HEK293 (cell line): ENCODE measurements at regions not wholly inside any gene's neighbourhood (a gene's known extent, or its start where the extent isn't known, plus 50 kb on each side); places are given as distances from the start of the nearest gene placed in this dataset.

ENCODE experiments used
- CTCF ChIA-PET: fragments of 350-600 bp; formaldehyde crosslinking; extraction: SDS; loops from one replicate; lab custom pipeline; 2021; ENCODE audit warnings: antibody characterized with exemption; lab: Yijun Ruan, JAX
- POLR2A ChIA-PET: fragments of 300-600 bp; formaldehyde crosslinking; extraction: SDS; loops from one replicate; lab custom pipeline; 2020; ENCODE audit warnings: antibody characterized with exemption, inconsistent platforms; lab: Yijun Ruan, JAX
- H3K27ac ChIP-seq: fragments of 200-500 bp; sonication (Bioruptor generic); 2 replicates; pipeline ENCODE4 v1.5.1; 2014; ENCODE audit warnings: low read depth, low read length, control low read depth, inconsistent platforms; ENCODE audit errors: extremely low read depth
- H3K36me3 ChIP-seq, 2 experiments: fragments of 200-500 bp in 1 of 2; sonication (Bioruptor generic) in 1 of 2; 1 replicate in 1 of 2; 2 replicates in 1 of 2; pipeline ENCODE4 v1.5.1; 2014 to 2017; ENCODE audit warnings: inconsistent platforms in 2 of 2, low read length in 2 of 2; ENCODE audit not compliant: control insufficient read depth in 2 of 2, insufficient read depth in 1 of 2
- H3K4me1 ChIP-seq: fragments of 200-500 bp; sonication (Bioruptor generic); 2 replicates; pipeline ENCODE4 v1.5.1; 2014; ENCODE audit warnings: mild to moderate bottlenecking, low read length, inconsistent platforms; ENCODE audit not compliant: control insufficient read depth, insufficient read depth
- H3K4me3 ChIP-seq: 2 replicates; pipeline ENCODE4 v1.5.1; 2011; ENCODE audit warnings: low read depth, mild to moderate bottlenecking, control low read depth, low read length, moderate library complexity
- H3K9me3 ChIP-seq: fragments of 200-500 bp; sonication (Bioruptor generic); 2 replicates; pipeline ENCODE4 v1.5.1; 2014; ENCODE audit warnings: low read depth, low read length, inconsistent platforms; ENCODE audit not compliant: control insufficient read depth, insufficient read depth
- HOXA7 ChIP-seq: sonication (generic); formaldehyde crosslinking; IDR thresholded peaks from 2 replicates; pipeline ENCODE4 v1.8.1; 2022; ENCODE audit warnings: missing genetic modification reagents, borderline replicate concordance
- KLF1 ChIP-seq: fragments of 450-650 bp; formaldehyde crosslinking; IDR thresholded peaks from 2 replicates; pipeline ENCODE4 v1.5.1; 2016; ENCODE audit warnings: missing biosample characterization, missing genetic modification characterization
- SETDB1 ChIP-seq: IDR thresholded peaks from one replicate; pipeline ENCODE4 v1.6.1; 2017; ENCODE audit warnings: mild to moderate bottlenecking, low read length, moderate library complexity, mixed read lengths; ENCODE audit not compliant: insufficient read length
- ZNF133 ChIP-seq: fragments of 450-650 bp; formaldehyde crosslinking; IDR thresholded peaks from 2 replicates; pipeline ENCODE4 v1.5.1; 2016; ENCODE audit warnings: missing biosample characterization, missing genetic modification characterization
- ZNF140 ChIP-seq: fragments of 450-650 bp; formaldehyde crosslinking; IDR thresholded peaks from 2 replicates; pipeline ENCODE4 v1.5.1; 2016; ENCODE audit warnings: missing biosample characterization, missing genetic modification characterization
- ZNF292 ChIP-seq: fragments of 450-650 bp; formaldehyde crosslinking; IDR thresholded peaks from 2 replicates; pipeline ENCODE4 v1.5.1; 2016; ENCODE audit warnings: low read depth, missing biosample characterization, missing genetic modification characterization, borderline replicate concordance
- ZNF350 ChIP-seq: fragments of 450-650 bp; formaldehyde crosslinking; IDR thresholded peaks from 2 replicates; pipeline ENCODE4 v1.5.0; 2017; ENCODE audit warnings: missing biosample characterization, mild to moderate bottlenecking, missing genetic modification characterization
- ZNF610 ChIP-seq: fragments of 450-650 bp; formaldehyde crosslinking; IDR thresholded peaks from 2 replicates; pipeline ENCODE4 v1.5.1; 2016; ENCODE audit warnings: missing biosample characterization, missing genetic modification characterization, borderline replicate concordance
- ZNF658 ChIP-seq: fragments of 450-650 bp; formaldehyde crosslinking; IDR thresholded peaks from 2 replicates; pipeline ENCODE4; 2016; ENCODE audit warnings: missing biosample characterization, missing genetic modification characterization
- ZNF785 ChIP-seq: fragments of 450-650 bp; formaldehyde crosslinking; IDR thresholded peaks from 2 replicates; pipeline ENCODE4 v1.5.1; 2016; ENCODE audit warnings: missing biosample characterization, missing genetic modification characterization
- ZSCAN23 ChIP-seq: fragments of 450-650 bp; formaldehyde crosslinking; IDR thresholded peaks from 2 replicates; pipeline ENCODE4 v1.5.1; 2016; ENCODE audit warnings: missing biosample characterization, missing genetic modification characterization
- ZSCAN30 ChIP-seq: fragments of 450-650 bp; IDR thresholded peaks from 2 replicates; pipeline ENCODE4 v1.5.1; 2018; ENCODE audit warnings: missing biosample characterization, mild to moderate bottlenecking, missing genetic modification characterization, moderate library complexity
- TF ChIP-seq, protein P1 (sequence below): fragments of 450-650 bp; formaldehyde crosslinking; IDR thresholded peaks from 2 replicates; pipeline ENCODE4 v1.5.1; 2016; ENCODE audit warnings: missing biosample characterization, missing genetic modification characterization
- TF ChIP-seq, protein P2 (sequence below): fragments of 450-650 bp; formaldehyde crosslinking; IDR thresholded peaks from 2 replicates; pipeline ENCODE4 v1.5.1; 2017; ENCODE audit warnings: missing biosample characterization, missing genetic modification characterization
- TF ChIP-seq, protein P3 (sequence below): fragments of 450-650 bp; formaldehyde crosslinking; IDR thresholded peaks from 2 replicates; pipeline ENCODE4 v1.5.1; 2016; ENCODE audit warnings: missing biosample characterization, missing genetic modification characterization

DNA sequence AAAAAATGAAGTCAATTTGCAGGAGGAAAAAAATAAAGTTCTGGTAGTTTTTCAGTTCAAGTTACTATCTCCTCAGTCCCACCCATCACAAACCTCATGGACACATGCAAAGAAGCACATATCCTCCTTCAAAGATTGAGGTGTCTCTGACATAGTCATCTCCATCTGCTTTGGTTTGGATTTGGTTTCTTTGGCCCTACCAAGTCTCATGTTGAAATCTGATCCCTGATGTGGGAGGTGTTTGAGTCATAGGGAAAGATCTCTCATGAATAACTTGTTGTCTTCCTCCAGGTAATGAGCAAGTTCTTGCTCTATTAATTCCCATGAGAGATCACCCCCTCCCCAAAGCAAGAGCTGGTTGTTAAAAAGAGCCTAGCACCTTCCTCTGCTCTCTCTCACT lies 446.8 kb downstream of the IGSF11 start:
- no peak for TF ChIP-seq ZNF350 (tag by site-specific recombination)
- TF ChIP-seq, protein P1, sequence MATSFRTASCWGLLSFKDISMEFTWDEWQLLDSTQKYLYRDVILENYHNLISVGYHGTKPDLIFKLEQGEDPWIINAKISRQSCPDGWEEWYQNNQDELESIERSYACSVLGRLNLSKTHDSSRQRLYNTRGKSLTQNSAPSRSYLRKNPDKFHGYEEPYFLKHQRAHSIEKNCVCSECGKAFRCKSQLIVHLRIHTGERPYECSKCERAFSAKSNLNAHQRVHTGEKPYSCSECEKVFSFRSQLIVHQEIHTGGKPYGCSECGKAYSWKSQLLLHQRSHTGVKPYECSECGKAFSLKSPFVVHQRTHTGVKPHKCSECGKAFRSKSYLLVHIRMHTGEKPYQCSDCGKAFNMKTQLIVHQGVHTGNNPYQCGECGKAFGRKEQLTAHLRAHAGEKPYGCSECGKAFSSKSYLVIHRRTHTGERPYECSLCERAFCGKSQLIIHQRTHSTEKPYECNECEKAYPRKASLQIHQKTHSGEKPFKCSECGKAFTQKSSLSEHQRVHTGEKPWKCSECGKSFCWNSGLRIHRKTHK: no peak
- no peak for TF ChIP-seq ZSCAN23 (tag by site-specific recombination)
- TF ChIP-seq, protein P2, sequence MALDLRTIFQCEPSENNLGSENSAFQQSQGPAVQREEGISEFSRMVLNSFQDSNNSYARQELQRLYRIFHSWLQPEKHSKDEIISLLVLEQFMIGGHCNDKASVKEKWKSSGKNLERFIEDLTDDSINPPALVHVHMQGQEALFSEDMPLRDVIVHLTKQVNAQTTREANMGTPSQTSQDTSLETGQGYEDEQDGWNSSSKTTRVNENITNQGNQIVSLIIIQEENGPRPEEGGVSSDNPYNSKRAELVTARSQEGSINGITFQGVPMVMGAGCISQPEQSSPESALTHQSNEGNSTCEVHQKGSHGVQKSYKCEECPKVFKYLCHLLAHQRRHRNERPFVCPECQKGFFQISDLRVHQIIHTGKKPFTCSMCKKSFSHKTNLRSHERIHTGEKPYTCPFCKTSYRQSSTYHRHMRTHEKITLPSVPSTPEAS (tag by site-specific recombination): no peak
- no peak for TF ChIP-seq ZNF292 (tag by site-specific recombination)
- no peak for TF ChIP-seq ZNF785 (tag by site-specific recombination)
- TF ChIP-seq, all 188 proteins: peak for 0
- H3K9me3 ChIP-seq: no peaks in the 10 kb centered on the region
- ChIA-PET POLR2A (no interaction called here), CTCF (interaction anchor here (0.7 kb wide), 1 partner anchor 25 kb away, joined by 3 read pairs; no protein-coding TSS in a partner anchor)
- no peak overlapping the region for H3K4me3 ChIP-seq
- no peaks in the 10 kb centered on the region for H3K4me1 ChIP-seq
- no peak overlapping the region for H3K27ac ChIP-seq
- no peaks in the 10 kb centered on the region for H3K36me3 ChIP-seq

DNA sequence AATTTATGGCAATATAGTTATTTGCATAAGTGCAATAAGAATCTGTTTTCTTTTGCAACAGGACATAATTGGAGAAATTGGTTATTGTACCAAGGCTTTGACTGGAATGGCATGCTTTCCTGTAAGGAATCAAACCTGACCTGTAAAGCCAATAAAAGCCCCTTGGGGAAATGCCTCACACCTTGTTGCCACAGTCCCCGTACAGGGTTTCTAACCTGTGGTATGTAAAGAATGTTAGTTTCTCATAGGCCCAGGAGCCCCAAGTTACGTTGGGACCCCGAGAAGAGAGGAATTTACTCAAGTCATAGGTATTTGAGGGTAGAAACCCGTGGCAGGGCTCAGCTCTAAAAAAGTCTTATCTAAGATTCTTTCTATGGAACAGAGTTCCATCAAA lies 441.4 kb downstream of the IGSF11 start:
- TF ChIP-seq ZNF658: no peak
- no peak for TF ChIP-seq ZNF140
- TF ChIP-seq ZSCAN30 (tag by site-specific recombination): no peak
- peak; percentile 77 for TF ChIP-seq SETDB1
- TF ChIP-seq ZNF610 (tag by site-specific recombination): no peak
- no peak for TF ChIP-seq HOXA7 (CRISPR knock-in tag)
- POLR2A ChIA-PET: no interaction called here
- Histone ChIP-seq H3K36me3 (no peaks in the 10 kb centered on the region), H3K27ac (no peak overlapping the region), H3K9me3 (no peaks in the 10 kb centered on the region), H3K4me3 (no peak overlapping the region), H3K4me1 (no peaks in the 10 kb centered on the region)
- CTCF ChIA-PET: no interaction called here

DNA sequence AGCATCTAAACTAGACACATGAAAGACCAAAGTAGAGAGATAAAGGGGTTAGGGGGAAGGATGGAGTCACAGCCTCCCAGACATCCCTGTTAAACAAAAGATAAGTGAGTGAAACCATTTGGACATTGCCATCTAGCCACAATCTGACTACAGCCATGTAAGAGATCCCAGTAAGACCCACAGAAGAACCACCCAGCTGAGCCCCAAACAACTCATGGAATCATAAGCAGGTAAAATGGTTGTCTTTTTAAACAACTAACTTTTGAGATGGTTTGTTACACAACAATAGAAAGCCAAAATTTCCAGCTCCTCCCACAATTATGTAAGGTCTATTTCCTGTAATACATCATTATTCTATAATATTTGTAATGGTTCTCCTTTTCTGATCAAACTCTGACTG lies 437.5 kb downstream of the IGSF11 start:
- POLR2A ChIA-PET: no interaction called here
- H3K36me3 ChIP-seq: no peaks in the 10 kb centered on the region
- TF ChIP-seq, protein P3, sequence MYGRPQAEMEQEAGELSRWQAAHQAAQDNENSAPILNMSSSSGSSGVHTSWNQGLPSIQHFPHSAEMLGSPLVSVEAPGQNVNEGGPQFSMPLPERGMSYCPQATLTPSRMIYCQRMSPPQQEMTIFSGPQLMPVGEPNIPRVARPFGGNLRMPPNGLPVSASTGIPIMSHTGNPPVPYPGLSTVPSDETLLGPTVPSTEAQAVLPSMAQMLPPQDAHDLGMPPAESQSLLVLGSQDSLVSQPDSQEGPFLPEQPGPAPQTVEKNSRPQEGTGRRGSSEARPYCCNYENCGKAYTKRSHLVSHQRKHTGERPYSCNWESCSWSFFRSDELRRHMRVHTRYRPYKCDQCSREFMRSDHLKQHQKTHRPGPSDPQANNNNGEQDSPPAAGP: no peak
- TF ChIP-seq ZNF133 (tag by site-specific recombination) (no peak), KLF1 (tag by site-specific recombination) (no peak)
- TF ChIP-seq, all 188 proteins: peak for 0
- no peaks in the 10 kb centered on the region for H3K4me1 ChIP-seq
- H3K4me3 ChIP-seq: no peak overlapping the region
- CTCF ChIA-PET: no interaction called here
- no peaks in the 10 kb centered on the region for H3K9me3 ChIP-seq
- H3K27ac ChIP-seq: no peak overlapping the region
